GM12878 (cell line): ENCODE measurements at regions not wholly inside any gene's neighbourhood (a gene's known extent, or its start where the extent isn't known, plus 50 kb on each side); places are given as distances from the start of the nearest gene placed in this dataset.

Experiments used
- ATF2 ChIP-seq: IDR thresholded peaks from 2 replicates; pipeline ENCODE4 v1.6.1; 2012; ENCODE audit warnings: low read length, inconsistent platforms
- GABPA ChIP-seq: IDR thresholded peaks from 2 replicates; pipeline ENCODE4 v1.6.1; 2014; ENCODE audit warnings: antibody characterized with exemption, low read depth, mild to moderate bottlenecking, inconsistent platforms
- HDAC6 ChIP-seq: fragments of 200-600 bp; sonication (generic); IDR thresholded peaks from one replicate; pipeline ENCODE4 v1.8.0; 2017; ENCODE audit warnings: antibody characterized with exemption; ENCODE audit not compliant: unreplicated experiment
- IRF4 ChIP-seq: IDR thresholded peaks from 2 replicates; pipeline ENCODE4 v1.6.1; 2011; ENCODE audit warnings: low read depth, low read length
- MEF2A ChIP-seq: IDR thresholded peaks from 2 replicates; pipeline ENCODE4 v1.6.1; 2011; ENCODE audit warnings: low read depth, mild to moderate bottlenecking, low read length, moderate library complexity; ENCODE audit not compliant: insufficient read depth
- MTA3 ChIP-seq: IDR thresholded peaks from 2 replicates; pipeline ENCODE4 v1.6.1; 2012; ENCODE audit warnings: low read length, inconsistent platforms, borderline replicate concordance
- NFYB ChIP-seq: IDR thresholded peaks from 2 replicates; pipeline ENCODE4 v1.6.1; 2011; ENCODE audit warnings: low read depth, mild to moderate bottlenecking, low read length, improper control_type of control experiment, moderate library complexity; ENCODE audit not compliant: insufficient read depth
- PML ChIP-seq: IDR thresholded peaks from 2 replicates; pipeline ENCODE4 v1.6.1; 2012; ENCODE audit warnings: low read length, inconsistent platforms
- POLR2AphosphoS2 ChIP-seq: IDR thresholded peaks from 2 replicates; pipeline ENCODE4 v1.6.1; 2011; ENCODE audit warnings: low read depth, mild to moderate bottlenecking, low read length, improper control_type of control experiment, moderate library complexity
- POU2F2 ChIP-seq: IDR thresholded peaks from 3 replicates; pipeline ENCODE4 v1.6.1; 2011; ENCODE audit warnings: low read depth, mild to moderate bottlenecking, low read length, borderline replicate concordance
- SKIL ChIP-seq: fragments of 450-650 bp; IDR thresholded peaks from 2 replicates; pipeline ENCODE4 v1.6.1; 2017; ENCODE audit warnings: mild to moderate bottlenecking, low read depth, inconsistent platforms; ENCODE audit not compliant: poor library complexity, severe bottlenecking
- SMAD5 ChIP-seq: IDR thresholded peaks from 2 replicates; pipeline ENCODE4 v1.6.1; 2016; ENCODE audit warnings: antibody characterized with exemption, low read depth
- SP1 ChIP-seq: IDR thresholded peaks from one replicate; pipeline ENCODE4 v1.6.1; 2011; ENCODE audit warnings: low read depth, low read length
- SRF ChIP-seq, 2 experiments: IDR thresholded peaks; 2 replicates each; pipeline ENCODE4 v1.6.1; 2011; ENCODE audit warnings: low read depth in 2 of 2, low read length in 2 of 2, mild to moderate bottlenecking in 1 of 2, moderate library complexity in 1 of 2
- TARDBP ChIP-seq: IDR thresholded peaks from 2 replicates; pipeline ENCODE4 v1.6.1; 2016; ENCODE audit warnings: borderline replicate concordance
- TCF3 ChIP-seq: IDR thresholded peaks from 2 replicates; pipeline ENCODE4 v1.6.1; 2012; ENCODE audit warnings: low read depth, mild to moderate bottlenecking, low read length, borderline replicate concordance; ENCODE audit not compliant: insufficient read depth
- USF1 ChIP-seq: IDR thresholded peaks from 2 replicates; pipeline ENCODE4 v1.6.1; 2011; ENCODE audit warnings: borderline replicate concordance, low read depth, mild to moderate bottlenecking, moderate library complexity, mixed read lengths, low read length; ENCODE audit not compliant: insufficient read depth; ENCODE audit errors: extremely low read length
- ZNF384 ChIP-seq: IDR thresholded peaks from 2 replicates; pipeline ENCODE4 v1.6.1; 2012; ENCODE audit warnings: low read depth, mild to moderate bottlenecking, low read length, improper control_type of control experiment, borderline replicate concordance
- ZNF687 ChIP-seq: fragments of 450-650 bp; IDR thresholded peaks from 2 replicates; pipeline ENCODE4 v1.6.1; 2017; ENCODE audit warnings: mild to moderate bottlenecking, moderate library complexity

- TF ChIP-seq SKIL (peak; percentile 12), SMAD5 (no peak; the same call in 1 of the 2 replicates), MEF2A (0 out of 2 replicates have a peak, but pooled peaks have one; percentile 9), TARDBP (no peak; the same call in 1 of the 2 replicates), NFYB (no peak), POLR2AphosphoS2 (no peak), ZNF384 (peak; percentile 82), ZNF687 (no peak; the same call in 1 of the 2 replicates), SP1 (no peak), GABPA (no peak), IRF4 (no peak), SRF (IDR thresholded peaks at IDR 0.05; ENCODE audit: low read depth in 2 of 2, low read length in 2 of 2) (no peak), MTA3 (0 out of 2 replicates have a peak, but pooled peaks have one; percentile 70), POU2F2 (no peak; the same call in 2 of the 3 replicates), ATF2 (0 out of 2 replicates have a peak, but pooled peaks have one; percentile 11), HDAC6 (peak; percentile 0), TCF3 (no peak), USF1 (no peak), PML (no peak)
Observed at GRCh38 chr6:26158581-26159356, 71.5 kb downstream of the HFE start (continued).
